SK-N-SH (cell line): ENCODE measurements at regions not wholly inside any gene's neighbourhood (a gene's known extent, or its start where the extent isn't known, plus 50 kb on each side); places are given as distances from the start of the nearest gene placed in this dataset.

ENCODE experiments used
- CTCF ChIA-PET: fragments of 300-600, 350-600 bp; formaldehyde crosslinking; extraction: SDS; loops from one replicate; lab custom pipeline; 2021; lab: Yijun Ruan, JAX
- POLR2A ChIA-PET: fragments of 350-600 bp; sonication (Branson Sonifier 250); formaldehyde crosslinking; extraction: SDS; loops from one replicate; lab custom pipeline; 2020; ENCODE audit warnings: antibody characterized with exemption, inconsistent platforms; lab: Yijun Ruan, JAX
- DNase-seq: peaks from one replicate; pipeline ENCODE4 v3.0.0; 2012
- H2AFZ ChIP-seq: fragments of 200-600 bp; sonication (generic); 2 replicates; pipeline ENCODE4 v1.8.1; 2016; ENCODE audit warnings: antibody characterized with exemption, mild to moderate bottlenecking, low read depth
- H3F3A ChIP-seq: fragments of 200-600 bp; sonication (generic); replicated peaks from 2 replicates; pipeline ENCODE3; 2016; ENCODE audit warnings: antibody characterized with exemption, mild to moderate bottlenecking; ENCODE audit not compliant: insufficient read depth
- H3K27ac ChIP-seq, 2 experiments: fragments of 200-500 bp in 1 of 2; fragments of 200-600 bp in 1 of 2; sonication (Bioruptor generic) in 1 of 2; sonication (generic), shearing (Covaris generic) in 1 of 2; 2 replicates each; pipeline versions ENCODE4 v1.5.1 to v1.6.1; 2014 to 2016; ENCODE audit warnings: low read depth in 2 of 2, inconsistent platforms in 1 of 2, low read length in 1 of 2, mild to moderate bottlenecking in 1 of 2, mixed read lengths in 1 of 2
- H3K27me3 ChIP-seq: fragments of 200-600 bp; sonication (generic), shearing (Covaris generic); 2 replicates; pipeline ENCODE4 v1.6.1; 2016; ENCODE audit warnings: mixed run types; ENCODE audit not compliant: insufficient read depth
- H3K36me3 ChIP-seq, 2 experiments: fragments of 200-500 bp in 1 of 2; fragments of 200-600 bp in 1 of 2; sonication (Bioruptor generic) in 1 of 2; sonication (generic) in 1 of 2; replicated peaks in 1 of 2; 2 replicates each; pipeline versions ENCODE3 to v1.5.1; 2014 to 2016; ENCODE audit warnings: low read length in 1 of 2, mild to moderate bottlenecking in 1 of 2; ENCODE audit not compliant: insufficient read depth in 2 of 2, control insufficient read depth in 1 of 2
- H3K4me1 ChIP-seq, 2 experiments: fragments of 200-500 bp in 1 of 2; fragments of 200-600 bp in 1 of 2; sonication (Bioruptor generic) in 1 of 2; sonication (generic), shearing (Covaris generic) in 1 of 2; 2 replicates each; pipeline versions ENCODE4 v1.5.1 to v1.6.1; 2014 to 2016; ENCODE audit warnings: low read depth in 1 of 2, low read length in 1 of 2, mixed run types in 1 of 2; ENCODE audit not compliant: insufficient read depth in 2 of 2, control insufficient read depth in 1 of 2
- H3K4me2 ChIP-seq: fragments of 200-600 bp; sonication (generic), shearing (Covaris generic); 2 replicates; pipeline ENCODE4 v1.6.1; 2017; ENCODE audit warnings: mixed run types
- H3K4me3 ChIP-seq, 2 experiments: fragments of 200-500 bp in 1 of 2; fragments of 200-600 bp in 1 of 2; sonication (Bioruptor generic) in 1 of 2; sonication (generic), shearing (Covaris generic) in 1 of 2; 2 replicates each; pipeline versions ENCODE4 v1.5.1 to v1.8.1; 2014 to 2016; ENCODE audit warnings: low read depth in 2 of 2, inconsistent platforms in 1 of 2, low read length in 1 of 2, mild to moderate bottlenecking in 1 of 2, mixed read lengths in 1 of 2, moderate library complexity in 1 of 2
- H3K79me2 ChIP-seq: fragments of 200-600 bp; sonication (generic); 2 replicates; pipeline ENCODE4 v1.8.1; 2017; ENCODE audit warnings: mild to moderate bottlenecking; ENCODE audit not compliant: insufficient read depth
- H3K9ac ChIP-seq: fragments of 200-600 bp; sonication (generic); 2 replicates; pipeline ENCODE4 v1.6.1; 2017; ENCODE audit warnings: mixed run types
- H3K9me2 ChIP-seq: fragments of 200-600 bp; sonication (generic); 2 replicates; pipeline ENCODE4 v1.6.1; 2017; ENCODE audit warnings: mixed run types
- H3K9me3 ChIP-seq: fragments of 200-600 bp; sonication (generic); 2 replicates; pipeline ENCODE4 v1.6.1; 2017; ENCODE audit warnings: mixed run types, mild to moderate bottlenecking, moderate library complexity
- H4K20me1 ChIP-seq: fragments of 200-600 bp; sonication (generic); 2 replicates; pipeline ENCODE4 v1.6.1; 2017; ENCODE audit warnings: mild to moderate bottlenecking, mixed run types; ENCODE audit not compliant: insufficient read depth
- EP300 ChIP-seq, 2 experiments: IDR thresholded peaks; 2 replicates each; pipeline versions ENCODE4 v1.4.0 to v1.6.1; 2012; ENCODE audit warnings: borderline replicate concordance in 1 of 2, low read depth in 1 of 2, low read length in 1 of 2
- FOSL2 ChIP-seq: IDR thresholded peaks from 2 replicates; pipeline ENCODE4 v1.4.0; 2012; ENCODE audit warnings: low read depth, mild to moderate bottlenecking, moderate library complexity, borderline replicate concordance
- FOXJ3 ChIP-seq: sonication (generic); formaldehyde crosslinking; IDR thresholded peaks from 2 replicates; pipeline ENCODE4 v1.5.1; 2020; ENCODE audit warnings: mild to moderate bottlenecking, missing genetic modification reagents
- GABPA ChIP-seq: IDR thresholded peaks from 2 replicates; pipeline ENCODE4 v1.4.0; 2012; ENCODE audit warnings: low read depth, mild to moderate bottlenecking
- GATA2 ChIP-seq: sonication (generic); formaldehyde crosslinking; IDR thresholded peaks from 2 replicates; pipeline ENCODE4 v1.5.0; 2020; ENCODE audit warnings: mild to moderate bottlenecking, missing genetic modification reagents
- IRF3 ChIP-seq: fragments of 150-350 bp; IDR thresholded peaks from 2 replicates; pipeline ENCODE4 v1.6.1; 2016; ENCODE audit warnings: mild to moderate bottlenecking, low read depth, low read length
- MEF2A ChIP-seq: IDR thresholded peaks from 2 replicates; pipeline ENCODE4 v1.4.0; 2012; ENCODE audit warnings: low read depth, borderline replicate concordance
- MXI1 ChIP-seq: IDR thresholded peaks from 2 replicates; pipeline ENCODE4 v1.6.1; 2012; ENCODE audit warnings: mild to moderate bottlenecking, low read depth, low read length, improper control_type of control experiment
- NFIC ChIP-seq: IDR thresholded peaks from 2 replicates; pipeline ENCODE4 v1.4.0; 2012; ENCODE audit warnings: borderline replicate concordance
- NRF1 ChIP-seq: IDR thresholded peaks from 2 replicates; pipeline ENCODE4 v1.6.1; 2012; ENCODE audit warnings: low read depth, mild to moderate bottlenecking, low read length
- POLR2AphosphoS5 ChIP-seq: IDR thresholded peaks from 2 replicates; pipeline ENCODE4 v1.6.1; 2012; ENCODE audit warnings: low read depth, low read length
- RAD21 ChIP-seq: IDR thresholded peaks from 2 replicates; pipeline ENCODE4 v1.6.1; 2012; ENCODE audit warnings: mild to moderate bottlenecking, low read length
- RXRA ChIP-seq: IDR thresholded peaks from 2 replicates; pipeline ENCODE4 v1.4.0; 2012; ENCODE audit warnings: low read depth, mild to moderate bottlenecking, borderline replicate concordance
- SIN3A ChIP-seq: IDR thresholded peaks from 2 replicates; pipeline ENCODE4 v1.6.1; 2012; ENCODE audit warnings: low read depth, mild to moderate bottlenecking, low read length, moderate library complexity, borderline replicate concordance
- TAF1 ChIP-seq: IDR thresholded peaks from 2 replicates; pipeline ENCODE4 v1.6.1; 2012; ENCODE audit warnings: low read depth, mild to moderate bottlenecking, low read length, moderate library complexity, borderline replicate concordance
- TCF12 ChIP-seq: IDR thresholded peaks from 2 replicates; pipeline ENCODE4 v1.4.0; 2012
- TEAD4 ChIP-seq: IDR thresholded peaks from 2 replicates; pipeline ENCODE4 v1.4.0; 2012; ENCODE audit warnings: mild to moderate bottlenecking, borderline replicate concordance; ENCODE audit not compliant: insufficient read depth
- USF2 ChIP-seq: fragments of 150-350 bp; IDR thresholded peaks from 2 replicates; pipeline ENCODE4 v1.6.1; 2017; ENCODE audit warnings: antibody characterized with exemption, low read length, low read depth, borderline replicate concordance
- YY1 ChIP-seq: IDR thresholded peaks from 2 replicates; pipeline ENCODE4 v1.4.0; 2012; ENCODE audit warnings: low read depth, mild to moderate bottlenecking
- WGBS: methylation state at CpG from one replicate; pipeline ENCODE4 v1.1.6; 2017; ENCODE audit warnings: low lambda C conversion rate; 5-methylcytosine and 5-hydroxymethylcytosine counted together
- TF ChIP-seq, protein P1 (sequence below): IDR thresholded peaks from 2 replicates; pipeline ENCODE4 v1.4.0; 2012; ENCODE audit warnings: low read depth, borderline replicate concordance
- TF ChIP-seq, protein P2 (sequence below): IDR thresholded peaks from 2 replicates; pipeline ENCODE4; 2012
- TF ChIP-seq, protein P3 (sequence below): IDR thresholded peaks from 2 replicates; pipeline ENCODE4 v1.6.1; 2012; ENCODE audit warnings: mild to moderate bottlenecking, low read depth, low read length, moderate library complexity
- TF ChIP-seq, protein P4 (sequence below): fragments of 200-600 bp; sonication (generic); IDR thresholded peaks from 2 replicates; pipeline ENCODE4 v1.6.1; 2017; ENCODE audit warnings: antibody characterized with exemption, mild to moderate bottlenecking, moderate library complexity

- Histone ChIP-seq H3K4me3 (no peak overlapping the region), H3K4me2 (no peak overlapping the region), H3K4me1 (peaks cover 0 to 23% of the 10 kb centered on the region in 2 experiments; a peak in 2 of 4 replicates), H3K36me3 (no peaks in the 10 kb centered on the region), H2AFZ (no peak overlapping the region), H4K20me1 (no peaks in the 10 kb centered on the region), H3K9me3 (no peaks in the 10 kb centered on the region), H3F3A (no peaks in the 10 kb centered on the region), H3K27ac (peak overlapping the region in 1 of 2 experiments; percentile 72; a peak in 2 of 4 replicates), H3K9me2 (no peaks in the 10 kb centered on the region), H3K27me3 (no peaks in the 10 kb centered on the region), H3K9ac (no peak overlapping the region), H3K79me2 (no peaks in the 10 kb centered on the region)
- no peak for DNase-seq
- 41% methylated on average over 1 of the region's 1 CpG for WGBS
- ChIA-PET POLR2A (no interaction called here), CTCF (interaction anchor here (1.2 kb wide), 1 partner anchor 85 kb away, joined by 3 read pairs; no protein-coding TSS in a partner anchor)
- TF ChIP-seq IRF3 (no peak), POLR2AphosphoS5 (peak; percentile 35; the same call in 1 of the 2 replicates), TEAD4 (no peak), SIN3A (no peak), FOSL2 (no peak), NFIC (no peak), YY1 (no peak), MXI1 (no peak), TAF1 (no peak), GABPA (no peak), RXRA (no peak), GATA2 (no peak), TCF12 (peak; percentile 84), EP300 (IDR thresholded peaks at IDR 0.05; ENCODE audit: borderline replicate concordance in 1 of 2, low read depth in 1 of 2, low read length in 1 of 2) (peak in 1 of 2 experiments; percentile 49; a peak in 1 of 4 replicates), NRF1 (no peak), RAD21 (no peak), MEF2A (no peak), FOXJ3 (CRISPR knock-in tag) (no peak), USF2 (no peak)
- TF ChIP-seq, protein P1, sequence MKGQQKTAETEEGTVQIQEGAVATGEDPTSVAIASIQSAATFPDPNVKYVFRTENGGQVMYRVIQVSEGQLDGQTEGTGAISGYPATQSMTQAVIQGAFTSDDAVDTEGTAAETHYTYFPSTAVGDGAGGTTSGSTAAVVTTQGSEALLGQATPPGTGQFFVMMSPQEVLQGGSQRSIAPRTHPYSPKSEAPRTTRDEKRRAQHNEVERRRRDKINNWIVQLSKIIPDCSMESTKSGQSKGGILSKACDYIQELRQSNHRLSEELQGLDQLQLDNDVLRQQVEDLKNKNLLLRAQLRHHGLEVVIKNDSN = no peak
- TF ChIP-seq, protein P2, sequence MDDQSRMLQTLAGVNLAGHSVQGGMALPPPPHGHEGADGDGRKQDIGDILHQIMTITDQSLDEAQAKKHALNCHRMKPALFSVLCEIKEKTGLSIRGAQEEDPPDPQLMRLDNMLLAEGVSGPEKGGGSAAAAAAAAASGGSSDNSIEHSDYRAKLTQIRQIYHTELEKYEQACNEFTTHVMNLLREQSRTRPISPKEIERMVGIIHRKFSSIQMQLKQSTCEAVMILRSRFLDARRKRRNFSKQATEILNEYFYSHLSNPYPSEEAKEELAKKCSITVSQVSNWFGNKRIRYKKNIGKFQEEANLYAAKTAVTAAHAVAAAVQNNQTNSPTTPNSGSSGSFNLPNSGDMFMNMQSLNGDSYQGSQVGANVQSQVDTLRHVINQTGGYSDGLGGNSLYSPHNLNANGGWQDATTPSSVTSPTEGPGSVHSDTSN = peak; percentile 67
- TF ChIP-seq, protein P3, sequence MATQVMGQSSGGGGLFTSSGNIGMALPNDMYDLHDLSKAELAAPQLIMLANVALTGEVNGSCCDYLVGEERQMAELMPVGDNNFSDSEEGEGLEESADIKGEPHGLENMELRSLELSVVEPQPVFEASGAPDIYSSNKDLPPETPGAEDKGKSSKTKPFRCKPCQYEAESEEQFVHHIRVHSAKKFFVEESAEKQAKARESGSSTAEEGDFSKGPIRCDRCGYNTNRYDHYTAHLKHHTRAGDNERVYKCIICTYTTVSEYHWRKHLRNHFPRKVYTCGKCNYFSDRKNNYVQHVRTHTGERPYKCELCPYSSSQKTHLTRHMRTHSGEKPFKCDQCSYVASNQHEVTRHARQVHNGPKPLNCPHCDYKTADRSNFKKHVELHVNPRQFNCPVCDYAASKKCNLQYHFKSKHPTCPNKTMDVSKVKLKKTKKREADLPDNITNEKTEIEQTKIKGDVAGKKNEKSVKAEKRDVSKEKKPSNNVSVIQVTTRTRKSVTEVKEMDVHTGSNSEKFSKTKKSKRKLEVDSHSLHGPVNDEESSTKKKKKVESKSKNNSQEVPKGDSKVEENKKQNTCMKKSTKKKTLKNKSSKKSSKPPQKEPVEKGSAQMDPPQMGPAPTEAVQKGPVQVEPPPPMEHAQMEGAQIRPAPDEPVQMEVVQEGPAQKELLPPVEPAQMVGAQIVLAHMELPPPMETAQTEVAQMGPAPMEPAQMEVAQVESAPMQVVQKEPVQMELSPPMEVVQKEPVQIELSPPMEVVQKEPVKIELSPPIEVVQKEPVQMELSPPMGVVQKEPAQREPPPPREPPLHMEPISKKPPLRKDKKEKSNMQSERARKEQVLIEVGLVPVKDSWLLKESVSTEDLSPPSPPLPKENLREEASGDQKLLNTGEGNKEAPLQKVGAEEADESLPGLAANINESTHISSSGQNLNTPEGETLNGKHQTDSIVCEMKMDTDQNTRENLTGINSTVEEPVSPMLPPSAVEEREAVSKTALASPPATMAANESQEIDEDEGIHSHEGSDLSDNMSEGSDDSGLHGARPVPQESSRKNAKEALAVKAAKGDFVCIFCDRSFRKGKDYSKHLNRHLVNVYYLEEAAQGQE = no peak
- TF ChIP-seq, protein P4, sequence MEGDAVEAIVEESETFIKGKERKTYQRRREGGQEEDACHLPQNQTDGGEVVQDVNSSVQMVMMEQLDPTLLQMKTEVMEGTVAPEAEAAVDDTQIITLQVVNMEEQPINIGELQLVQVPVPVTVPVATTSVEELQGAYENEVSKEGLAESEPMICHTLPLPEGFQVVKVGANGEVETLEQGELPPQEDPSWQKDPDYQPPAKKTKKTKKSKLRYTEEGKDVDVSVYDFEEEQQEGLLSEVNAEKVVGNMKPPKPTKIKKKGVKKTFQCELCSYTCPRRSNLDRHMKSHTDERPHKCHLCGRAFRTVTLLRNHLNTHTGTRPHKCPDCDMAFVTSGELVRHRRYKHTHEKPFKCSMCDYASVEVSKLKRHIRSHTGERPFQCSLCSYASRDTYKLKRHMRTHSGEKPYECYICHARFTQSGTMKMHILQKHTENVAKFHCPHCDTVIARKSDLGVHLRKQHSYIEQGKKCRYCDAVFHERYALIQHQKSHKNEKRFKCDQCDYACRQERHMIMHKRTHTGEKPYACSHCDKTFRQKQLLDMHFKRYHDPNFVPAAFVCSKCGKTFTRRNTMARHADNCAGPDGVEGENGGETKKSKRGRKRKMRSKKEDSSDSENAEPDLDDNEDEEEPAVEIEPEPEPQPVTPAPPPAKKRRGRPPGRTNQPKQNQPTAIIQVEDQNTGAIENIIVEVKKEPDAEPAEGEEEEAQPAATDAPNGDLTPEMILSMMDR = no peak
These were observed 835.1 kb downstream of the RNF144A start for GRCh38 chr2:7752291-7752690.
